ENCODE measurements at regions not wholly inside any gene's neighbourhood (a gene's known extent, or its start where the extent isn't known, plus 50 kb on each side); places are given as distances from the start of the nearest gene placed in this dataset.

DNA sequence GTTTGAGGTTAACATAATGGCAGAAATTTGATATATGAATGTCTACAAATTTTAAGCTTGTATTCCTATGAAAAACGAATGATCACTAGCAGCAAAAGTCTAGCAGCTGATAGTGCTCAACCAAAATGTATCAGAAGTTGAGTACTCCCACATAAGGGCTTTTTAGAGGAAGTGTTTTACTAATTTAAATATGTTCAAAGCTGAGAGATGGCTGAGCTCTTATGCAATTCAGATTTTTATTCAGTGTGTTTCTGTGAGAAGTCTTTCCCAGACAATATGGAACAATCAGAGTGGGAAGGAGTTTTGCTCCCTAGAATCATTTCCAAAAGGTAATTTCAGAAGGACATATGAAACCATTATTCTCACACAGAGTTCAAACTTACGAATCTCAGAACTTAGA, 327.0 kb downstream of the ZPLD1 start:
- H3K27ac ChIP-seq = no peak overlapping the region
- H3K4me3 ChIP-seq = no peak overlapping the region
- H3K27me3 ChIP-seq = no peaks in the 10 kb centered on the region
- no peaks in the 10 kb centered on the region for H3K4me1 ChIP-seq
- no peak for DNase-seq
- ATAC-seq = no peak
- intact Hi-C loops (cut with DNase I) = no loop called here
- no peaks in the 10 kb centered on the region for H3K9me3 ChIP-seq
- TF ChIP-seq, protein P1, sequence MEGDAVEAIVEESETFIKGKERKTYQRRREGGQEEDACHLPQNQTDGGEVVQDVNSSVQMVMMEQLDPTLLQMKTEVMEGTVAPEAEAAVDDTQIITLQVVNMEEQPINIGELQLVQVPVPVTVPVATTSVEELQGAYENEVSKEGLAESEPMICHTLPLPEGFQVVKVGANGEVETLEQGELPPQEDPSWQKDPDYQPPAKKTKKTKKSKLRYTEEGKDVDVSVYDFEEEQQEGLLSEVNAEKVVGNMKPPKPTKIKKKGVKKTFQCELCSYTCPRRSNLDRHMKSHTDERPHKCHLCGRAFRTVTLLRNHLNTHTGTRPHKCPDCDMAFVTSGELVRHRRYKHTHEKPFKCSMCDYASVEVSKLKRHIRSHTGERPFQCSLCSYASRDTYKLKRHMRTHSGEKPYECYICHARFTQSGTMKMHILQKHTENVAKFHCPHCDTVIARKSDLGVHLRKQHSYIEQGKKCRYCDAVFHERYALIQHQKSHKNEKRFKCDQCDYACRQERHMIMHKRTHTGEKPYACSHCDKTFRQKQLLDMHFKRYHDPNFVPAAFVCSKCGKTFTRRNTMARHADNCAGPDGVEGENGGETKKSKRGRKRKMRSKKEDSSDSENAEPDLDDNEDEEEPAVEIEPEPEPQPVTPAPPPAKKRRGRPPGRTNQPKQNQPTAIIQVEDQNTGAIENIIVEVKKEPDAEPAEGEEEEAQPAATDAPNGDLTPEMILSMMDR (IDR thresholded peaks at IDR 0.05) = no peak
- no peaks in the 10 kb centered on the region for H3K36me3 ChIP-seq

DNA sequence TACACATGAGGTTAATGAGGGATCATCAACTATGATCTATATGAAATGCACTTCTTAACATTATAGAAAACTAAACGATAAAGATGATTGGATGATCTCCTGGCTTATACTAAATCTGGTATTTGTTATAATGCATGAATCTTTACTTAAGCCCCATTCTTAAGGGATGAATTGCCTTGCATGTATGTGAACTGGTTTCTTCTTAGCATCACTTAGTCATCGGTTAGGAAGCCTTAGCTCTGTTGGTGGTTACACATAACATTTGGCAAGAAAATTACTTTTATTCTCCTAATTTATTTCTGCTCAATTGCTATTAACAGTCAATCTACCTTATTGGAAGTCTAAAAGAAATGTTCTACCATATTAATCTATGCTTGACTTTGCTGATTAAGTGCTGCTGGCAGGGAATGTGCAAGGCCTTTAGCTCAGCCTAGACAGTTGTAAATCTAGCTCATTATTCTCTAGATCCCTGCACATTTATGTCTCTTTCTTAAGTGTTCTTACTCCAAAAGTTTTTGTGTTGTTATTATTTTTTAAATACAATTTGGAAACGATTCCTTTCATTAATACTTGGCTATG, 356.0 kb downstream of the ZPLD1 start:
- ATAC-seq (no peak), DNase-seq (no peak)
- Histone ChIP-seq H3K4me3 (no peak overlapping the region), H3K27ac (no peak overlapping the region), H3K36me3 (no peaks in the 10 kb centered on the region), H3K27me3 (no peaks in the 10 kb centered on the region), H3K9me3 (no peaks in the 10 kb centered on the region), H3K4me1 (no peaks in the 10 kb centered on the region)
- TF ChIP-seq, protein P1 (IDR thresholded peaks at IDR 0.05) = no peak
- intact Hi-C loops (cut with DNase I) = no loop called here

DNA sequence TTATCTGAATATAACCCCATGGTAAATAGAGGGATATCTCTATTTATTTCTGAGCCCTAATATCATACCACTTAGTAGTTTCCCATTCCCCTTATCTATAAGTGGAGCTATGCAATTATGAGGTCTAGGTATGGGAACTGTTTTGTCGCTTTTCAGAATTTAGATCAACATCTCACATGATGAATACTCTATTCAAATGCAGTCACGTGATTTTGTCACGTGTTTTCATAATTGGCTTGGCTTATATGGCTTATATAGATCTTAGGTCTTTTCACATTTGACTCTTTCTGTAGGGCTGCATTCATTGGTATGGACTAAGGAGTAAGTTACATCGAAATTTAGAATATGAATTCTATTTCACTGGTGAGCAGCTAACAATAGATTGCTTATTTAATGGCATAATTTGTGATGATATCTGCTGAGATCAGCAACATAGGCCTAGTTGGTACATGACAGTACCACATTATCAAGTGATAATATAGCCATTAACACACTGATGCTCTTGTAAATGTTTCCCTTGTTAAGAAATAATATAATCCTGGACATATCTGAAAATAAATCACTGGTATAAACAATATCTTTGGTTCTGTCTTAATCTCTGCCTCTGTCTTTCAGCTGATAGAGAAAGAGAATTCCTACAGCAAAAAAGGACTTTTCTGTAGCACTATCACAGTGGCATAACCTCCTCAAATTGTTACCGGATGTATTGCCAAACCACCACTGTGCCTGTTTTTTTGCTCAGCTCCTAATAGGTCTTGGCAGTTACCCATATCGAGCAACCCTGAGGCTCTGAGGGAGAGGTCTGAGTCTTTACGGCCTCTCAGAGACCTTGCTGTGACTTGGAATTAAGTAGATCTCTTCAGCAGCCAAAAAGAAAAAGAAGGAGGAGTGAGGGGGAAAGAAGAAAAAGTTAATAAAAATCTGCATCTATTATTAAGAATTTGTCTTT, 357.1 kb downstream of the ZPLD1 start:
- no peak for DNase-seq
- TF ChIP-seq, protein P1 (IDR thresholded peaks at IDR 0.05) = no peak

DNA sequence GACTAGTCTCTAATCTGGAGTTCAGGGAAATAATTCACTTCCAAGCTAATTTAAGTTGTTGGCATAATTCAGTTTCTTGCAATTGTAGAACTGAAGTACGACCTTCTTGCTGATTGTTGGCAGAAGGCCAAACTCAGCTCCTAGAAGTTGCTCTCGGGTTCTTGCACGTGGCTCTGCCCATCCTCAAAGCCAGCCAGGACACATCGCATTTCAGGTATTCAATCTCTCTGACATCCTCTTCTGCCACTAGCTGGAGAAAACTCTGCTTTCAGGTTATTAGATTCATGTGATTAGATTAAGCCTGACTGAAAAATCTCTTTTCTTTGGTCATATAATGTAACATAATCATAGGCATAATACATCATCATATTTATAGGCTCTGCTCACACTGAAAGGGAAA, 362.0 kb downstream of the ZPLD1 start:
- Histone ChIP-seq H3K4me1 (no peaks in the 10 kb centered on the region), H3K27ac (no peak overlapping the region), H3K9me3 (no peaks in the 10 kb centered on the region), H3K27me3 (no peaks in the 10 kb centered on the region), H3K4me3 (no peak overlapping the region), H3K36me3 (no peaks in the 10 kb centered on the region)
- TF ChIP-seq, protein P1 (IDR thresholded peaks at IDR 0.05) = no peak
- intact Hi-C loops (cut with DNase I) = no loop called here
- no peak for DNase-seq
- no peak for ATAC-seq

More for the DNA sequence above, 357.1 kb downstream of the ZPLD1 start:
- no peak overlapping the region for H3K4me3 ChIP-seq
- intact Hi-C loops (cut with DNase I) = no loop called here
- H3K27me3 ChIP-seq = no peaks in the 10 kb centered on the region
- no peak for ATAC-seq
- H3K4me1 ChIP-seq = no peaks in the 10 kb centered on the region
- no peaks in the 10 kb centered on the region for H3K36me3 ChIP-seq
- no peak overlapping the region for H3K27ac ChIP-seq
- no peaks in the 10 kb centered on the region for H3K9me3 ChIP-seq

DNA sequence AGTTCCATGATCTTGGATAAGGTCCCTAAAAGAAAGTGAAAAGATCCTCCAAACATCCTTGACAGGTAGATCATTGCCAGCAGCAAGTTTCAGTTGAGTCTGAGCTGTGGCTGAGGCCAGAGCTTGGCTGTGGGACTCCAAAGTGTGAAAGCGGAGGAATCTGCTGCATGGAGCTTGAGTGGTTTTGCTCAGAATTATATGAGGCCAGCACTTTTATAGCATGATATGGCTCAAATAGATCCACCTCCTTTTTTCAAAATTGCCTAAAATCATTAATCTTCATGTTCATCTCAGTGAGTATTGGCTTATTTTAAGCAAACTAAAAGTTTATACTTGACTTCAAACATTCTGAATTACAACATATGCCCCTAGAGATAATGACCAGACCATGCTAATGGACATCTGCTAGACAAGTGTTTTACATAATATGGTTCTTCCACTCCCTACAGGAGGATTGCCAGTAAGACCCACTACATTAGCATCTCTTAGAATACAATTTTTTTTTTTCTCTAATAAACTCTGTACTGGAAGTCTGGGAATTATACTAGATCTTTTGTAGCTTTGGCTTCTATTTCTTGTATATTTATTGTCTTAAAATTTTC, 368.1 kb downstream of the ZPLD1 start:
- Histone ChIP-seq H3K4me3 (no peak overlapping the region), H3K4me1 (no peaks in the 10 kb centered on the region), H3K27me3 (no peaks in the 10 kb centered on the region), H3K36me3 (no peaks in the 10 kb centered on the region), H3K27ac (no peak overlapping the region), H3K9me3 (no peaks in the 10 kb centered on the region)
- TF ChIP-seq, protein P1 (IDR thresholded peaks at IDR 0.05) = no peak
- no peak for ATAC-seq
- no peak for DNase-seq
- intact Hi-C loops (cut with DNase I) = no loop called here

Measured in upper lobe of right lung (tissue), 1 donor.